ENCODE measurements at regions not wholly inside any gene's neighbourhood (a gene's known extent, or its start where the extent isn't known, plus 50 kb on each side); places are given as distances from the start of the nearest gene placed in this dataset.
A peak's percentile ranks its signal among the peaks of the same experiment; 100 is the strongest.

GRCh38 chr6:56850626-56851025 is 104.3 kb upstream of the BEND6 start:
- Histone ChIP-seq H3K9me3 (no peaks in the 10 kb centered on the region), H3K4me3 (peak overlapping the region; percentile 49 to 65 (median 57)), H3K4me1 (peaks cover 8 to 31% (median 27%) of the 10 kb centered on the region in 4 donors), H3K27me3 (no peaks in the 10 kb centered on the region), H3K27ac (replicated peaks in 1 of 4) (peak overlapping the region; percentile 57 to 62 (median 58)), H3K36me3 (no peaks in the 10 kb centered on the region)
- intact Hi-C loops (cut with DNase I) = loop anchor here (2.0 kb wide), 1 partner anchor 216 kb away; no protein-coding TSS in a partner anchor
- no peak for TF ChIP-seq POLR2AphosphoS5 (IDR thresholded peaks at IDR 0.05)
- no peak for TF ChIP-seq POLR2A (IDR thresholded peaks at IDR 0.05; ENCODE audit: low read depth)
- no peak for TF ChIP-seq EP300 (IDR thresholded peaks at IDR 0.05)
- TF ChIP-seq CTCF (IDR thresholded peaks at IDR 0.05) = no peak
- 61% methylated on average over 4 of the region's 4 CpGs for WGBS
- no peak for DNase-seq (ENCODE audit: extremely low spot score)

DNA sequence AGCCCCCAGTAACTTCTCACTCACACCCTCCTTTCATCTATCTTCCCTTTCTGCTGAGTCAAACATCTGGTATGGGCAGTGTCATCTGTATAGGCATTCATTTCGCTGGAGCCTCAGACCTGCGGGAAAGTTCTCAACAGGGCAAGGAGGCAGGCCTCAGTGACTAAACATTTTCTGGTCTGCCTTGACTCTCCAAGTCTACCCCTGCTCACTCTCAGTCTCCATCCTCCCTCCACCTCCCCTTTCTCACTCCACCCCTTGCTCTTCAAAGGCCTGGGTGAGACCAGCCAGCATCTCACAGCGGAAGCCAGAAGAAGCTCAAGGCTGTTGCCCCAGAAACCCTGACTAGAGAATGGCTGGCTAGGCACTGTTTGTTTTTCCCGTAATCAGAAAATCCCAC is 105.0 kb upstream of the BEND6 start:
- no peaks in the 10 kb centered on the region for H3K9me3 ChIP-seq
- 84% methylated on average over 4 of the region's 4 CpGs for WGBS
- H3K4me1 ChIP-seq = peaks cover 7 to 31% (median 27%) of the 10 kb centered on the region in 4 donors
- H3K4me3 ChIP-seq = no peak overlapping the region
- H3K27me3 ChIP-seq = no peaks in the 10 kb centered on the region
- no peaks in the 10 kb centered on the region for H3K36me3 ChIP-seq
- intact Hi-C loops (cut with DNase I) = loop anchor here (2.0 to 10.0 kb wide), 2 partner anchors 215 to 495 kb away; no protein-coding TSS in a partner anchor
- no peak for DNase-seq (ENCODE audit: extremely low spot score)
- TF ChIP-seq EP300 (IDR thresholded peaks at IDR 0.05) (no peak), POLR2A (IDR thresholded peaks at IDR 0.05; ENCODE audit: low read depth) (no peak), CTCF (IDR thresholded peaks at IDR 0.05) (no peak), POLR2AphosphoS5 (IDR thresholded peaks at IDR 0.05) (no peak)
- no peak overlapping the region for H3K27ac ChIP-seq (replicated peaks in 1 of 4)

- DNase-seq (ENCODE audit: extremely low spot score) = no peak
- Histone ChIP-seq H3K27me3 (no peaks in the 10 kb centered on the region), H3K4me3 (no peak overlapping the region), H3K27ac (replicated peaks in 1 of 4) (no peak overlapping the region), H3K4me1 (peaks cover 7 to 35% (median 33%) of the 10 kb centered on the region in 4 donors), H3K9me3 (no peaks in the 10 kb centered on the region), H3K36me3 (no peaks in the 10 kb centered on the region)
- TF ChIP-seq POLR2A (IDR thresholded peaks at IDR 0.05; ENCODE audit: low read depth) (no peak), EP300 (IDR thresholded peaks at IDR 0.05) (no peak), POLR2AphosphoS5 (IDR thresholded peaks at IDR 0.05) (no peak), CTCF (IDR thresholded peaks at IDR 0.05) (no peak)
- intact Hi-C loops (cut with DNase I) = loop anchor here (10.0 kb wide), 1 partner anchor 493 kb away; no protein-coding TSS in a partner anchor
Measured at GRCh38 chr6:56848105-56848504, 106.8 kb upstream of the BEND6 start.

DNA sequence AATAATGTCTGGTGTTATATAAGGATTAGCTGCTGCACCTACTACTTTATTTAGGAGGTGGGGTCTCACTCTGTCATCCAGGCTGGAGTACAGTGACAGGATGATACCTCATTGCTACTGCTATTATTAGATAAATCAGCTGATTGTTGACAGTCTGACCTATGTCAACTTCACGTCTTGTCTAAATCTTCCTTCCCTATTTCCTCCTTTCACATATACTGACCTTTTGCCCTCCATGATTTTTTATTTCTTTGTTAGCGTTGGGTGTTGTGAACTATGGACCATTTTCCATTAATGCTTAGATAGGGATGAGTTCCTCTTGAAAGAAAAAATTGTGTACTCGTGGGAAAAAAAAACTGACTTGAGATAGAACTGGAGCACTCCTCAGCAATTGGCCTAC is 109.9 kb upstream of the BEND6 start:
- peak overlapping the region; percentile 92 to 96 (median 94) for H3K27ac ChIP-seq (replicated peaks in 1 of 4)
- H3K27me3 ChIP-seq = no peaks in the 10 kb centered on the region
- H3K4me3 ChIP-seq = no peak overlapping the region
- TF ChIP-seq POLR2AphosphoS5 (IDR thresholded peaks at IDR 0.05) (no peak), EP300 (IDR thresholded peaks at IDR 0.05) (no peak), CTCF (IDR thresholded peaks at IDR 0.05) (no peak), POLR2A (IDR thresholded peaks at IDR 0.05; ENCODE audit: low read depth) (no peak)
- intact Hi-C loops (cut with DNase I) = loop anchor here (10.0 kb wide), 1 partner anchor 490 kb away; no protein-coding TSS in a partner anchor
- no peaks in the 10 kb centered on the region for H3K9me3 ChIP-seq
- 86% methylated on average over 3 of the region's 3 CpGs for WGBS
- no peaks in the 10 kb centered on the region for H3K36me3 ChIP-seq
- H3K4me1 ChIP-seq = peaks cover 4 to 39% (median 29%) of the 10 kb centered on the region in 4 donors
- no peak for DNase-seq (ENCODE audit: extremely low spot score)
